ENCODE measurements at regions not wholly inside any gene's neighbourhood (a gene's known extent, or its start where the extent isn't known, plus 50 kb on each side); places are given as distances from the start of the nearest gene placed in this dataset.

GRCh38 chr1:109847251-109847650 lies 63.4 kb upstream of the CSF1 start:
- no peak for TF ChIP-seq EZH2 (IDR thresholded peaks at IDR 0.05)
- TF ChIP-seq POLR2AphosphoS5 (IDR thresholded peaks at IDR 0.05; ENCODE audit: borderline replicate concordance, low read depth, low read length): no peak
- no peak for TF ChIP-seq FOXP2 (optimal IDR thresholded peaks at IDR 0.05; ENCODE audit: control extremely low read depth, extremely low read length, insufficient read depth)

All from SK-N-MC (cell line).